OCI-LY7 (cell line): ENCODE measurements at regions not wholly inside any gene's neighbourhood (a gene's known extent, or its start where the extent isn't known, plus 50 kb on each side); places are given as distances from the start of the nearest gene placed in this dataset.

Experiments used
- CTCF ChIP-seq: fragments of 200-600 bp; sonication (generic); conservative IDR thresholded peaks from 2 replicates; pipeline ENCODE4 v1.5.1; 2014; ENCODE audit warnings: mild to moderate bottlenecking, antibody characterized with exemption, low read length, moderate library complexity, mixed read lengths
- EZH2phosphoT487 ChIP-seq: fragments of 200-600 bp; sonication (generic); IDR thresholded peaks from 2 replicates; pipeline ENCODE4 v1.6.1; 2018; ENCODE audit warnings: low read depth, borderline replicate concordance, mild to moderate bottlenecking, mixed run types, antibody characterized with exemption, low read length, moderate library complexity, mixed read lengths

- TF ChIP-seq CTCF = no peak
- no peak for TF ChIP-seq EZH2phosphoT487
Observed at GRCh38 chr1:5108740-5109139, 454.3 kb downstream of the AJAP1 start.
